Astrocyte (in vitro differentiated cells and primary cell): ENCODE measurements at regions not wholly inside any gene's neighbourhood (a gene's known extent, or its start where the extent isn't known, plus 50 kb on each side); places are given as distances from the start of the nearest gene placed in this dataset.

ENCODE experiments used
- EZH2 ChIP-seq: IDR thresholded peaks from 2 replicates; pipeline ENCODE4 v1.6.1; 2012; ENCODE audit warnings: mild to moderate bottlenecking, low read length, inconsistent platforms; ENCODE audit not compliant: insufficient read depth
- TF ChIP-seq, protein P1 (sequence below): IDR thresholded peaks from 2 replicates; pipeline ENCODE4 v1.5.1; 2011; ENCODE audit warnings: low read depth, mild to moderate bottlenecking, inconsistent platforms, low read length, moderate library complexity; ENCODE audit not compliant: insufficient read depth

DNA sequence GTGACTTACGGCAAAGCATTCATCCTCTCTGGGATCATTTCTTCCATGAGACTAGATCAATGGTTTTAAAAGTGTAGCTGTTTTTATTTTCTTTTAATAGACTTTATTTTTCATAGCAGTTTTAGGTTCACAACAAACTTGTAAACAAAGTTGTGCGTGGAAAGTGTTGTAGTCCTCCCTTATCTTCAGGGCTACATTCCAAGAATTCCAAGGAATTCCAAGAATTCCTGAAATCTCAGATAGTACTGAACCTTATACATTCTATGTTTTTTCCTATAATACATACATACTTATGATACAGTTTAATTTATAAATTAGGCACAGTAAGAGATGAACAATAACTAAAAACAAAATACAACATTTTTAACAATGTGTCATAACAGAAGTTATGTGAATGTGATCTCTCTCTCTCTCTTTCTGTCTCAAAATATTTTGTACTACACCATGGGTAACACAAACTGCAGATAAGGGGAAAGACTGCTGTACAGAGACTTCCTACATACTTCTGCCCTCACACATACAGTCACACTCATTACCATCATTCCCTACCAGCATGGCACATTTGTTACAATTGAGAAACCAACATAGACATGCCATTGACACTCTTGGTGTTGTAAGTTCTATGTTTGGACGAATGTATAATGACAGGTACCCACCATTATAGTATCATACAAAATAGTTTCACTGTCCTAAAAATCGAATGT, 1933.2 kb upstream of the WWC1 start:
- no peak for TF ChIP-seq EZH2
- TF ChIP-seq, protein P1, sequence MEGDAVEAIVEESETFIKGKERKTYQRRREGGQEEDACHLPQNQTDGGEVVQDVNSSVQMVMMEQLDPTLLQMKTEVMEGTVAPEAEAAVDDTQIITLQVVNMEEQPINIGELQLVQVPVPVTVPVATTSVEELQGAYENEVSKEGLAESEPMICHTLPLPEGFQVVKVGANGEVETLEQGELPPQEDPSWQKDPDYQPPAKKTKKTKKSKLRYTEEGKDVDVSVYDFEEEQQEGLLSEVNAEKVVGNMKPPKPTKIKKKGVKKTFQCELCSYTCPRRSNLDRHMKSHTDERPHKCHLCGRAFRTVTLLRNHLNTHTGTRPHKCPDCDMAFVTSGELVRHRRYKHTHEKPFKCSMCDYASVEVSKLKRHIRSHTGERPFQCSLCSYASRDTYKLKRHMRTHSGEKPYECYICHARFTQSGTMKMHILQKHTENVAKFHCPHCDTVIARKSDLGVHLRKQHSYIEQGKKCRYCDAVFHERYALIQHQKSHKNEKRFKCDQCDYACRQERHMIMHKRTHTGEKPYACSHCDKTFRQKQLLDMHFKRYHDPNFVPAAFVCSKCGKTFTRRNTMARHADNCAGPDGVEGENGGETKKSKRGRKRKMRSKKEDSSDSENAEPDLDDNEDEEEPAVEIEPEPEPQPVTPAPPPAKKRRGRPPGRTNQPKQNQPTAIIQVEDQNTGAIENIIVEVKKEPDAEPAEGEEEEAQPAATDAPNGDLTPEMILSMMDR = no peak
